Activated gamma-delta T cell treated with anti-CD3 and anti-CD28 coated beads, Interleukin-2, amount 50 U/mL, for 16 hours (primary cell): ENCODE measurements at regions not wholly inside any gene's neighbourhood (a gene's known extent, or its start where the extent isn't known, plus 50 kb on each side); places are given as distances from the start of the nearest gene placed in this dataset.

Experiments
- DNase-seq: peaks from one replicate; pipeline ENCODE4 v3.0.0-alpha.2; 2020; ENCODE audit warnings: low read depth

DNA sequence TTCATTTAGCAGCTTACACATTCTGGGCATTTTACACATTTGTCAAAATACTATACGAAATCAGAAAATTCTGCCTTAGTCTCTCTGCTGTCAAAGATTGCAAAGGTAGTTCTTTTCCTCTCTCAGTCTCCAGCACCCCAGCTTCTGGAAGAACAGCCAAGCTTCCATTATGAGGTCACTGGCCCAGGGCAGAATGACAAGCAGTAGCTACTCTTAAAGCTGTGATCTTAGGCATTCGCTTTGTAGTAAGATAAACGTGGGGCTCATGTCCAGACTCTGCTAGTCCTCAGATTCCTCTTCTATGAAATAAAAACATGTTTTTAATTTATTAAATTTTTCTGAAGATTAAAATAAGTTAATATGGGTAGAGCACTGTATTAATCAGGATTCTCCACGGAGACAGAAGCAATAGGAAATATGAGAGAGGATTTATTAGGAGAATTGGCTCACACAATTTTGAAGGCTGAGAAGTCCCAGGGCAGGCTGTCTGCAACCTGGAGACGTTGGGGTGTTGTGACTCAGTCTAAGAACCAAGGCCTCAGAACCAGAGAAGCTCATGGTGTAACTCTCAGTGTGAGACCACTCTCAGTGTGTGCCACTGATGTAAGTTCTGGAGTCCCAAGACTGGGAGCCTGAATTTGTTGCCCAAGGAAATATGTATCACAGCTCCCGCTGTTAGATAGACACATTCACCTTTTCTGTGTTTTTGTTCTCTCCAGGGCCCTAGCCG is 201.2 kb downstream of the CMPK2 start:
- DNase-seq, result no peak

DNA sequence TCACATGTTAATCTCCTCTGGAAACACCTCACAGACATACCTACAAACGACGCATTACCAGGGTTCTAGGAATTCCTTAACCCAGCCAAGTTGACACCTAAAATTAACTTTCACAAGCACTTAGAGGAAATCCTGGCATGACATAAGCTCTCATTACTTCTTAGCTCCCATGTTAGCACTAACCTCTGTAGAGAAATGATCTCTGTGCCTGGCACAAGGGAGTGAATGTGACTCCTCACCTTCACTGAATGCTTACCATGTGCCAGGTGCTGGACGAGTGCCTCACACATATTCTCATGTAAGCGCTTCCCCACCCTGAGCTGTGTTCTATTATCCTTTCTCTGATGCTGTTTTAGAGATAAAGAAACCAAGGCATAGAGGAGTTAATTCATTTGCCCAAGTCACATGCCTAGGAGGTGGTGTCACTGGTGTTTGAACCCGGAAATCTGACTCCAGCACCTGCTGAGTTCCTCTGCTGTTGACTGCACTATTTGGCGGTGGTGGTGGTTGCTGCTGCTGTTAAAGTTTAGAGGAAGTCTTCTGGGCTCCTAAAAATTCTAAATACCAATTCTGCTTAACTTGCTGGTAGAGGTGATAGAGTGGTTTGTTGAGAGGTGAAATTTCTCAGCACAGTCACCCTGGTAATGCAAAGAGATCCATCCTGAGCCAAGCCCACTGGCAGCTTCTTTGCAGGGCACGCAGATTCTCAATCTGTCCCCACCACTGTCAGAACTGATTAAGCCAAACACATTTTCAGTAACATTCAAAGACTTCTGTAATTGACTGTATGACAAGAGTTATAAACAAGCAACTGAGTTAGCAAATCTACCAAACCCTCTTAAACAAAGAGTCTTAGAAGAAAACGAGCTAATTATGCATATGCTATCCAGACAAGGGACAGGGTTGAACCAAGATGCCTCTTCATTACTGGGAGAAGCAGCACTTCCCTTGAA is 200.3 kb downstream of the CMPK2 start:
- DNase-seq, result no peak

DNA sequence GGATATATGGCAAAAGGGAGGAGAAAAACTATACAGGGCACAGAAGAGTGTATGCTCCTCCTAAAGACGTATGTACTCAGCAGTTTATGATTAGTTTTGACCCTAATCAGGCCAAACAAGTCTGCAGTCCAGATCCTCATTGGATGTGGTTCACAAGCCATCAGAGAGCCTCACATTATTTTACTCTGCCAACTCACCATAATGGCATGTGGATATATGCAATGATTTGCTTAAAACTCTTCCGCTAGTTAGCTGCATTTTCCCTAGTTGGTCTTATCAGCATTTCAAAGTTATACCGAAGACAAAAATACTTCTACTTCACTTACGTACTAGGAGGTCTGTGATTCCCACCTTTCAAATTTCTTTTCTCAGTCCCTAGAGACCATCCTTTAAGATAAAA is 198.4 kb downstream of the CMPK2 start:
- DNase-seq, result no peak

DNA sequence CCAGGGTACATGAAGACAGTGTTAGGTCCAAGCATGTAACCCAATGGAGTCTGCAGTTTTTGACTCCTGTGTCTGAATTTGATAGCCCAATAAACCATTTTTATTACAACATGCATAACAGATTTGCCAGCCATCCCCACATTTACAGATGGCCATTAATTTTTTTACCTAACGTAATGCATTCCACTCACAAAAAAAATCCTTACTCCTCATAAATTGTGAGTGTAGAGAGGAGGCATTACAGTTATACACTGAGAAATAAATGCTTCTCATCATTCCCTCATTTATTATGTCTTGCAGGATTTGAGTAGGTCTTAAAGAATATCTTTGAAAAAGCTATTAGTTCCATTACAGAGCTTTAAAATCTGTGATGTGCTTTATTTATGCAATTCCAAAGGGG is 193.8 kb downstream of the CMPK2 start:
- DNase-seq, result no peak

DNA sequence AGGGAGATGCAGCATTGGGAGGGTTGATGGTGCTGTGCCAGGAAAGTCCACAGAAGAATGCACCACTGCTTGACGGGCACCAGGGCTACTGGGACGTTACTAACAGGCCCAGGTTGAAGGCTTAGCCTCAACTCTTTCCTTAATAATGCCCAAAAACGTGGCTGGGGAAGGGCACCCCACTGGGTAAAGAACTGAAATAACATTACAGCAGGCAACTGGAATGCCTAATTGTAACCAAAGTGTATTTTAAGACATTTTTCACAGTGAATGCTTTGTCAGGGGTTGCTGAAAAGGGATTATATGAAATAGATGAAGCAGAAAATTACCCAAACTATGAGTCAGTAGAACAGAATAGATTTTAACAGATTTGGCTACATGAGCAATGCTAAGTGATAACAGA is 191.3 kb downstream of the CMPK2 start:
- DNase-seq, result no peak

DNA sequence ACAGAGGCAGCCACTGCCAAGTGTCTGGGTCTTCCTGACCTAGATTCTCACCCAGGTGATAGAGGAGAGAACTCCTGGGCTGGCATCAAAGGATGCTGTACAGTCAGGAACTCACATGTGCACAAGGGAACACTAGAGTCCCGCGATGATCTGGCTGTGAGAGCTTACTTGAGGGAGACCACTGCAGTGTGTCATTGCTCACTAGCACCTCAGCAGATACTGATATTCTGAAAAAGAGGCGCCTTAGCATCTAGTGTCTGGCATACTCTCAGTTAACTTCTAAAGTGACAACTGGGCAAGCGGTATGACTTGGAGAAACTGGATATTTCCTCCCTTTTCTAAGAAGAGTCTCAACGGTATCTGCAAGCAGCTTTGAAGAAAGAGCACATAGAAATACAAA is 189.9 kb downstream of the CMPK2 start:
- DNase-seq, result no peak

DNA sequence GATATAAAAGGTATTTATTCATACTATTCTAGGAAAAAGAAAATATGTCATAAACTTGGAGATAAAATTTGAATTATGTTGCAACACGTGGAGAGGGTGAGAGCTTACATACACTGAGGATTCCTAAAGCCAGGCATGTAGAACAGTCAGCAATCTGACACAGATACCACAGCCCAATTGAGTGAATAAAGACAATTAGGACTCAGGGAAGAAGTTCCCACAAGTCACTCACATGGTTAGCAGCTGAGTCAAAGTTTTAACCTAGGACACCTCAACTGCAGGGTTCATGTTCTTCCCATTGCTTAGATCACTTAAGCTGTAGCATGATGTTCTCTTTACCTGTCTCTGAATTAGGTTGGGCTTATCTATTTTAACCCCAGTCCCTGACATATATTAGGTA is 189.5 kb downstream of the CMPK2 start:
- no peak for DNase-seq

DNA sequence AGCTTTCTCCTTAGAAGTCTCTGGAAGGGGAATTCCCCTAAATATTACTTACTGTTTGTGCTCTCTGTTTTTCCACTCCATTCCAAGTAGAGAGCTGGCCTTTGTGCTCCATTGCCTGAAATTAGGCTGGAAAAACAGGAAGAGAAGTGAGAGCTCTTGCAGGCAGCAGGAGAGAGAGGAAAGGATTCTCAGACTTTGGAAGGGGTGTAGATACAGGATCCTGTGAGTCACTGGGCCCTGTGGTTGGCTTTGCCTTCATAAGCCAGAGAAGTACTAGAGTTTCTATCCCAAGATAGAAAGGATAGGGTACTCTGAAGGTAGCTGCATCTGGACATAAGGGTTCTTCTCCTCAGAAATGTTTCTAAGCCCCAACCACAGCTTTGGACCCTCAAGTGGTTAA is 188.9 kb downstream of the CMPK2 start:
- no peak for DNase-seq

DNA sequence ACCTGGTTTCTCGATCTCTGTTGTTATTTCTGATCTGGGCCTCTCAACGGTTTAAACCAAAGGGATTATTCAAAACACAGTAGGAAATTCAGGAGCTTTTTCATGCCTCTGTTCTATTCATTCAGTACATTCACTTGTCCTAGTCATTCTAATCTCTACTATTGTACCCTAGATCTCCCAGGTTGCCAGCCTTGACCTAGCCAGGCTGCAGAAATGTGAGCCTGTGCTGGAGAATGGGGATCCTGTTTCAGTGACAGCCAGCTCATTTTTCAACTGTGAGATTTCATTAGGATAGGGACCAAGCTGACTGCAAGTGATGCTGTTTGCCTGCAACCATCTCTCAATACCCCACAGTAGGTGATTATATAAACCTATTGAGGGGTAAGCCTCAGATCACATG is 186.2 kb downstream of the CMPK2 start:
- no peak for DNase-seq

DNA sequence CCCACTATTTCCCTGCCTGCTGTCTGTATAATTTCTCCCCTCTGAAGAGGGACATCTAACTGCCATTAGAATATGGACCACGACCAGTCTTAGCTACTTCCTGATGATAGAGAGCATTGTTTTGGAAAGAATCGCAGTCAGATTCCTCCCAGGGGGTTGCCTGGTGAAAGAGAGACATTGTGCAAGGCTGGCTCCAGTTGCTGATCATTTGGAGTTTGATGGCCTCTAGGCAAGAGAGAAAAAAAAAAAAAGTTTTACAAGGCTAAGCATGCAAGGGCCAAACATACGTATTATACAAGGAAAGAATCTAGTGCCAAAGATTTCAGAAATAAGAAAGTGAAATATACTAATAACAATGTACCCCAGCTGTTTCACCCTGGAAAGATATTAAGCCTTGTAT is 182.2 kb downstream of the CMPK2 start:
- no peak for DNase-seq

DNA sequence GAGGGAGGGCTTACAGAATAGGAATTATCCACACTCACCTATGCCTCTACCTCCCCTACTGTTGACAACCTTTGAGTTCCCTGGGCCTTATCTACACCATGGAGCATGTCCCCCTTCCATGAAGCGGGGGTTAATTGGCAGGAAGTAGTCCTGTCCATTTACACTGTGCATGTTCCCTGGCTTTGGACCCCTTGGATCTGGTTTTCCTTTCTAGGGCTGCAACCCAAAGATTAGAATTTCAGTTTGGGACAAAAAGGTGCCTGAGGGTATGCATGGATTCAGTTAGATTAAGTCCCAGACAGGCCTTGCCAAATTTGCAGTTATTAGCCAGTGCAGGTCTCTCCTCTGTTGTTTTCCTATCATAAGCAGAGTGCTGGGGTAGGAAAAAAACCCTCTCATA is 180.3 kb downstream of the CMPK2 start:
- no peak for DNase-seq

DNA sequence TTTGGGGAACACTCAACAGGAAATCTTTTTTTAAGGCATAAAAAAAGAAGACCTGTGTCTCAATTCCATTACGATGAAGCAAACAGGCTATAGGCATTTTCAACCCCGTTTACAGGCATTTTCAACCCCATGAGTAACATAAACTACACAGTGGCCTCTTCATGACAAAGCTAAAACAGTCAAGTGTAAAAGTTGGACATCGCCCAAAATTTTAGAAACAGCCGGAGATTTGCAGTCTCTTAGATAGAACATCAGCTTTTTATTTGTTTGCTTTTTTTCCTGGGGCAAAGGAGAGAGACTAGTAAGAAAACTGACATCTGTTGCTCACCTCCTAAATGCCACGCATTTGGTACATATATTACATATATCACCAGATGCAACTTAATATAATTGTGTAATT is 173.7 kb downstream of the CMPK2 start:
- DNase-seq, result no peak

DNA sequence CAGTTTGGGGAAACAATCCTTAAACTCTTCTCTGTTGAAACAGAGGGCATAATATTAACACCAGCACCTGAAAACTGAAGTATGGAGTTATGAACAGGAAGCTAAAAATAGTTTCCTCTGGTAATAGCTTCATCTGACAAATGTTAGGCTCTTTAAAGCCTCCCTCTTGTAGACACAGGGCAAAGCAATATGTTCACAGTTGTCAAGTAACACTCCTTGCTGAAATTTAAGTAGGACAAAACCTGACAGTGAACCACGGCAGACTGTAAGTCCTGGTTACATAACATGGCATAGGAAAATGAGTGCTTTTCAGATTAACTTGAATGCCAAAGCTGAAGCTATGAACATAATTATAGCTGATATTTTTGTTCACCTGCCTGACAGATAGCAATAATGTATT is 172.9 kb downstream of the CMPK2 start:
- no peak for DNase-seq

DNA sequence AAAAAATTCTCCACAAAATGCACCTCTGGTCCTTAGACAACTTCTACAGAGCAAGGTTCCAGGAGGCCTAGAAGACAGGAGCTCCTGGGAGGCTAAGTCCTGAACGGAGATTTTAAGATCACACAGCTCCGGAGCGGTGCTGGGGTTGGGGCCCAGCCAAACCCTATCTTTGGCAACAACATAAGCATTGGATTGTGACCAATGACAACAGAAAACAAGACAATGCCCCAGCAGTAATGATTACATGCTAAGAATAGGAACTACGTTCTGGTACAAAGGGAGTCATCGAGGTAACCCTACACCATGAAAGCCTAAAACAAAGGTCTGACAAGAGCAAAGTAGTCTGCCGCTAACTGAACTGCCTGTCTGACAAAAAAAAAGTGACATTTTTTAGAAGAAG is 171.2 kb downstream of the CMPK2 start:
- DNase-seq, result no peak

DNA sequence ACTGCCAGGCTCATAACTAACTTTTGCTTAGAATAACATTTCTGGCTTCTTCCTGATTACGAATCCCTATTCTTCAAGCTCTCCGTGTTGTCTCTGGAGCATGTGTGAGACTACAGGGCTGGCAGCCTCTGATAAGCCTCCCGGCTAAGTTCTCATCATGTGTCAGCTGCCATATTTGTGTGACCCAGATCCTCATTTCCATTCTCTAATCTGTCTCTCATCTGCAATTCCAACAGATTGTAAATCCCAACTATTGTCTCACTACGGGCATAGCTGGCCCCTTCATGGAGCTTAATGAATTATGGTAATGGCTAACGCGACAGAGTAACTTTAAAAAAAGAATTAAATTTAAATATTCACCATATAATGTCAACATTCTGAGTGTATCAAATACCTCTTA is 165.4 kb downstream of the CMPK2 start:
- no peak for DNase-seq

DNA sequence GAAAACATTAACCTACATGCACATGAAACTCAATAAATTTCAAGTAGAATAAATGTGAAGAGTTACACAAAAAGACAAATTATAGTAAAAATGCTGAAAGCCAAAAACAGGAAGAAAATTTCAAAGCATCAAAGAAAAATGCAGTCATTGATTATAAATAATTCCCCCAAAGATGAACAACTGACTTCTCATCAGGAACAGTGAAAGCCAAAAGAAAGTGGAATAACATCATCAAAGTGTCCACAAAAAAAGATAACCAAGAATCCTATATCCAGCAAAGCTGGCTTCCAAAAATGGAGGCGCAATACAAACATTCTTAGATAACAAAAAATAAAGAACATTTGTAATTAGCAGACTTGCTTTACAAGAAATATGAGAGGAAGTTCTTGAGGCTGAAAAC is 161.6 kb downstream of the CMPK2 start:
- no peak for DNase-seq

DNA sequence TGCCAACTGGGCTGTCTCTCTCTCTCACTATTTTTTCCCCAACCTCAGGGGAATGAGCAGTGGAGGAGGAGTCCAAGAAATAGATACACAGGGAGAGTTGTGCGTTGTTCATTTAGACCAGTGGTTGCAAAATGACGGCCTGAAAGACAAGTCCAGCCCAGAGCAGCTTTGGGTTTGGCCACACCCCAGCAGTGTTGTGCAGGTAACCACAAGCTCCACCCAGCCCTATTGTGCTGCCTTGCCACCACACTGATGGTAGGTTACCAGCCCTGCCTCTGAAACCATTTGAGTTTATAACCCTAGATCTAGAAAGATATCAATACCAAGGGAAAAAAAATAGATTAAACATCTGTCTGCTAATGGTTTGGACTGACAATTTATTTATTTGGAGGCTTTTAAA is 144.3 kb downstream of the CMPK2 start:
- no peak for DNase-seq

DNA sequence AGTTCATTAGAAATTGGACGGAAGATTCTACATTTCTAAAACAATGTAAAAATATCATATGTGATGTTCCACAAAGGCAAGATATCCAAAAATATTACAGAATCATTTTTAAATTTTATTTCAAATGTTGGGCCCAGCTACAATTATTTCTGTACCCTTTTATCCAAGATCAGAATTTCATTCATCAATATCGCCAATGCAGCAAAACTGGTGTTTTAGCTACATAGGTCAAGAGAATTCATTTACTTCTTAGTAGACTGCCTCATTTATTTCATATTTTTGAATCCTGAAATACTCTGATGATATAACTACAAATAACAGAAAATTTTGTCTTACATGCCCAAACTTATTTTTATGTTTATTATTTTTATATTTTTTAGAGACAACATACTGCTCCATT is 143.1 kb downstream of the CMPK2 start:
- no peak for DNase-seq

DNA sequence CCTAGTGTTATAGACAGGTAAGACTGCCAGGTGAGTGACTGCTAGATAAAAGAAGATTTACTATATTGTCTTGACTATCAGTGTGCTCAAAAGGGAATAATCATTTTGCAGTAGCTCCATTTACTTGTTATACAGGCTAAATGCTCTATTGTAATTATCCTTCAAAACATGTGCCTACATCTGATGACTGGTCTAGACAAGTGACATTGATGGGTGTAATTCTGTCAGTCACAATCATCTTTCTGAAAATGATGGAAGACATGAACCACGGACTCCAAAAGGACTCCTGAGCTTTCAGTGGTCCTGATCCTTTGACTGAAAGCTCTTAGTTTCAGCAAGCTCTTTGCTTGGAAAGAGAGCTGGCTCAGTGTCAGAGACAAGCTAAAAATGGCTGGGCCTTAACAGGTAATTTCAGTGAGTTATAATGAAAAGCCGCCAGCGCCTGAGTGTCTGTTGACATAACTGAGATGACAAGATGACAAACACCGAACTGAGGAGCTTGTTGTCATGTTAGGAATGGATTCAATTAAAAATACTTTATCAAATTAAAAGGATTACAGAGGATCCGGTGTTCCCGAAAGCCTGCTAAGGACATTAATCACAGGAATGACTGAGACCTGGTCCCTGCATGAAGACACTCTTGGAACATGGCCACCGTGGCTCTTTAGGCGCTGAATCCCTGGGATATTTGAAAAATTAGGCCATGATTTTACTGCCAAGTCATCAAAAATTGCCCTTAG is 141.7 kb downstream of the CMPK2 start:
- no peak for DNase-seq

DNA sequence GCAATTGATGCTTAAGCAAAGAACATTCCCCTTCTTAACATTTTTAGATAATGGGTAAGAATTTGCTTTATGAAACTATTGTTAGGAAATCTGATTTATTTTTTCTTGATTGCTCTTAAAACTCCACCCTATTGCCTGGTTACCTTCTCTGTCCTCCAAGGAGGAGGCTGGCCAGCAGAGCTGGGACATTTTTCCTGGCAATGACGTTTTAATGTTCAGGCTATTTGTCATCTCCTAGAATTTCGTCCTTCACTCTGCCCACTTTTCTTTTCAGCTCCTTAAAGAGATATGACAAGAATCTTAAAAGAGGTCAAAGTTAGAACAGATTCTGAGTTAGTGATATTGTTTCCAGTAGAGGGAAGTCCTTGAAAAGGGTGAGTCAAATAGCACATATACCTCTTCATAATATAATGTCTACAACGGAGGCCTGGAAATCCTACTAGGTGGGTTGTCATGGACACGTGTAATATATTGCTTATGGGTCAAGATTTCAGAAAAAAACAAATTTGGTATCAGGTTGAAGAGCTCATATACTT is 141.0 kb downstream of the CMPK2 start:
- no peak for DNase-seq

DNA sequence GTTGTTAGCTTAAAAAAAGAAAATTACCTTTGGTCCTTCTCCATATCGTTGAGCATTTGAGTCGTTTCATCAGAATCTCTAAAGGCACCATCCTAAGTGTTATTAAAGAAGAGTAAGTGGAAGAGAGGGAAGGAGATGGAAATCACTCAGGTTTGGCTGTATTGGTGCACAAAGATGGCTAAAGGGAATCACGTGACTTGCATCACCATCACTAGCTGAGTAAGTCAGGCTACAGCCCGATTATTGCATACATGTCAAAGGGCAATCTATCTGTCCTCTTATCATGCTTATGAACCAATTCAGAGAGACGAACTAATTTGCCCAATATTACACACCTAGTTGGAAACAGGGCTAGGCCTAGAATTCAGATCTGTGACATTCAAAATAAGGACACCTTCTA is 137.6 kb downstream of the CMPK2 start:
- no peak for DNase-seq

DNA sequence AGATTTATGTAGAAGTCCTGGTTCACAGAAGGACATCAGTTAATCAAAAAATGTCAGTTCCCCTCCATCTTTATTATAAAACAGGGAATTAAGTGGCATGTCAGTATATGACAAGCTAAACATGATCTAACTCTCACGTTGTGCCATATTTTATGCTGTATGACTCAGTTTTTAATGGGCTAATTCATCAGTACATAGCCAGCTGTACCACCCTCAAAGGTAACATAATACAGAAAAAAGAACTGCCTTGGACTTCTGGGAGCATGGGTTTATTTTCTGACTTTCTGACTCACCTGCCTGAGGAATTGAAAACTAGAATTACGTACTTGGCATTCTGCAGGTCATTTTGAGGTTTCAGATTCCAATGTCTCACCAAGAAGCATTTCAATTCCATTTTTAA is 135.7 kb downstream of the CMPK2 start:
- no peak for DNase-seq
